Keratinocyte (primary cell): ENCODE measurements at regions not wholly inside any gene's neighbourhood (a gene's known extent, or its start where the extent isn't known, plus 50 kb on each side); places are given as distances from the start of the nearest gene placed in this dataset.
A peak's percentile ranks its signal among the peaks of the same experiment; 100 is the strongest.

ENCODE experiments used
- DNase-seq: peaks from one replicate; pipeline ENCODE4 v3.0.0-alpha.2; 2011; ENCODE audit warnings: low read depth, missing footprints, low spot score
- FAIRE-seq: peaks from 2 replicates; lab custom pipeline; 2011; peaks lifted over from hg19 to GRCh38; lab: Jason Lieb, UNC
- H2AFZ ChIP-seq: 2 replicates; pipeline ENCODE4 v1.6.0; 2012; ENCODE audit warnings: low read length, control low read depth, inconsistent platforms; ENCODE audit not compliant: control insufficient read depth
- H3K27ac ChIP-seq: 2 replicates; pipeline ENCODE4 v1.5.1; 2011; ENCODE audit warnings: low read length; ENCODE audit not compliant: control insufficient read depth, insufficient read depth
- H3K27me3 ChIP-seq: 3 replicates; pipeline ENCODE4 v1.6.0; 2011; ENCODE audit warnings: low read length; ENCODE audit not compliant: control insufficient read depth, insufficient read depth; ENCODE audit errors: extremely low read depth
- H3K36me3 ChIP-seq, 2 experiments: 2 replicates in 1 of 2; 3 replicates in 1 of 2; pipeline ENCODE4 v1.5.1; 2011; ENCODE audit warnings: low read length in 2 of 2, mild to moderate bottlenecking in 1 of 2; ENCODE audit not compliant: control insufficient read depth in 2 of 2, insufficient read depth in 2 of 2; ENCODE audit errors: extremely low read depth in 1 of 2
- H3K4me1 ChIP-seq: 3 replicates; pipeline ENCODE4 v1.5.1; 2011; ENCODE audit warnings: low read length; ENCODE audit not compliant: control insufficient read depth, insufficient read depth; ENCODE audit errors: extremely low read depth
- H3K4me2 ChIP-seq: 3 replicates; pipeline ENCODE4 v1.6.0; 2011; ENCODE audit warnings: low read depth, low read length; ENCODE audit not compliant: control insufficient read depth, insufficient read depth; ENCODE audit errors: extremely low read depth
- H3K4me3 ChIP-seq, 3 experiments: fragments of 200-600 bp in 1 of 3; sonication (generic) in 1 of 3; 2 replicates in 2 of 3; 3 replicates in 1 of 3; pipeline ENCODE4 v1.5.1; 2011 to 2016; ENCODE audit warnings: low read length in 3 of 3, mild to moderate bottlenecking in 3 of 3, control low read depth in 2 of 3, inconsistent platforms in 1 of 3, low read depth in 1 of 3, mixed read lengths in 1 of 3, mixed run types in 1 of 3, moderate library complexity in 1 of 3; ENCODE audit not compliant: control insufficient read depth in 2 of 3, insufficient read depth in 2 of 3; ENCODE audit errors: extremely low read depth in 1 of 3
- H3K79me2 ChIP-seq: 2 replicates; pipeline ENCODE4 v1.6.0; 2012; ENCODE audit warnings: low read length; ENCODE audit not compliant: control insufficient read depth, insufficient read depth
- H3K9ac ChIP-seq: 3 replicates; pipeline ENCODE4 v1.6.0; 2011; ENCODE audit warnings: low read length; ENCODE audit not compliant: control insufficient read depth, insufficient read depth; ENCODE audit errors: extremely low read depth
- H3K9me1 ChIP-seq: 3 replicates; pipeline ENCODE4 v1.6.0; 2011; ENCODE audit warnings: low read length; ENCODE audit not compliant: control insufficient read depth, insufficient read depth; ENCODE audit errors: extremely low read depth
- H3K9me3 ChIP-seq: 2 replicates; pipeline ENCODE4 v1.5.1; 2012; ENCODE audit warnings: low read depth, low read length; ENCODE audit not compliant: control insufficient read depth
- H4K20me1 ChIP-seq: 3 replicates; pipeline ENCODE4 v1.6.0; 2011; ENCODE audit warnings: low read length; ENCODE audit not compliant: control insufficient read depth, insufficient read depth; ENCODE audit errors: extremely low read depth
- CTCF ChIP-seq, 3 experiments: IDR thresholded peaks in 1 of 3; conservative IDR thresholded peaks in 1 of 3; optimal IDR thresholded peaks in 1 of 3; 2 replicates in 2 of 3; 3 replicates in 1 of 3; pipeline versions ENCODE3 to v1.5.1; 2011; ENCODE audit warnings: low read length in 3 of 3, mild to moderate bottlenecking in 3 of 3, moderate library complexity in 2 of 3, control low read depth in 1 of 3, inconsistent platforms in 1 of 3; ENCODE audit not compliant: insufficient read depth in 2 of 3; ENCODE audit errors: extremely low read depth in 1 of 3
- EZH2 ChIP-seq: IDR thresholded peaks from one replicate; pipeline ENCODE4 v1.6.1; 2012; ENCODE audit warnings: inconsistent platforms, mild to moderate bottlenecking, low read length, moderate library complexity
- dilution Hi-C: fragments of 300-500 bp; cut with MboI; formaldehyde crosslinking; loops from one replicate; pipeline ENCODE4 v1.7.0; 2020; ENCODE audit warnings: low sequenced_read_pairs; ENCODE audit not compliant: extremely low pct_ligation_motif_present

GRCh38 chr2:47632754-47633153, 62.0 kb upstream of the KCNK12 start:
- no peak overlapping the region for H2AFZ ChIP-seq
- DNase-seq (no peak), FAIRE-seq (no peak)
- TF ChIP-seq EZH2 (no peak), CTCF (optimal IDR thresholded peaks at IDR 0.05 in 1 of 3, IDR thresholded peaks at IDR 0.05 in 1 of 3, conservative IDR thresholded peaks at IDR 0.05 in 1 of 3; ENCODE audit: extremely low read depth in 1 of 3, insufficient read depth in 2 of 3, low read length in 3 of 3) (no peak)
- dilution Hi-C loops: no loop called here
- no peaks in the 10 kb centered on the region for H4K20me1 ChIP-seq
- peaks cover 12% of the 10 kb centered on the region for H3K4me1 ChIP-seq
- no peak overlapping the region for H3K4me2 ChIP-seq
- H3K36me3 ChIP-seq: no peaks in the 10 kb centered on the region
- no peaks in the 10 kb centered on the region for H3K9me3 ChIP-seq
- H3K27ac ChIP-seq: no peak overlapping the region
- no peak overlapping the region for H3K4me3 ChIP-seq
- H3K9me1 ChIP-seq: no peaks in the 10 kb centered on the region
- no peak overlapping the region for H3K9ac ChIP-seq
- H3K79me2 ChIP-seq: no peaks in the 10 kb centered on the region
- H3K27me3 ChIP-seq: no peaks in the 10 kb centered on the region

- Histone ChIP-seq H3K27ac (no peak overlapping the region), H3K9ac (no peak overlapping the region), H3K27me3 (no peaks in the 10 kb centered on the region), H3K4me1 (peaks cover 12% of the 10 kb centered on the region), H3K9me3 (no peaks in the 10 kb centered on the region), H3K36me3 (no peaks in the 10 kb centered on the region), H3K4me2 (peak overlapping the region; percentile 34), H4K20me1 (no peaks in the 10 kb centered on the region), H3K79me2 (no peaks in the 10 kb centered on the region), H3K4me3 (no peak overlapping the region), H3K9me1 (no peaks in the 10 kb centered on the region), H2AFZ (peak overlapping the region; percentile 43)
- no peak for TF ChIP-seq CTCF (optimal IDR thresholded peaks at IDR 0.05 in 1 of 3, IDR thresholded peaks at IDR 0.05 in 1 of 3, conservative IDR thresholded peaks at IDR 0.05 in 1 of 3; ENCODE audit: extremely low read depth in 1 of 3, insufficient read depth in 2 of 3, low read length in 3 of 3)
- TF ChIP-seq EZH2: no peak
- dilution Hi-C loops: no loop called here
- FAIRE-seq (peak; percentile 9), DNase-seq (no peak)
Measured at GRCh38 chr2:47631792-47632398, 61.1 kb upstream of the KCNK12 start.
